GM12878 (cell line): ENCODE measurements at regions not wholly inside any gene's neighbourhood (a gene's known extent, or its start where the extent isn't known, plus 50 kb on each side); places are given as distances from the start of the nearest gene placed in this dataset.

Experiments
- ATAC-seq: fragments of 200-7000 bp; cut with Tn5 transposase; 3 replicates; pipeline ENCODE4 v1.9.1; 2020; ENCODE audit warnings: mild to moderate bottlenecking, moderate library complexity
- BruUV-seq: library from RNA; stranded (reverse); fragments of 400-500 nt; replicated peaks from 2 replicates; lab custom pipeline; 2021; lab: Mats Ljungman, UMichigan
- CTCF ChIA-PET: fragments of 300-600 bp; sonication (Branson Sonifier 250); formaldehyde crosslinking; extraction: SDS; loops from one replicate; lab custom pipeline; 2021; ENCODE audit warnings: inconsistent platforms; lab: Yijun Ruan, JAX
- POLR2A ChIA-PET: fragments of 350-600 bp; formaldehyde crosslinking; extraction: SDS; loops from one replicate; lab custom pipeline; 2021; ENCODE audit warnings: inconsistent platforms; lab: Charles Lee
- RAD21 ChIA-PET: fragments of 300-600 bp; sonication (Branson Sonifier 250); formaldehyde crosslinking; loops from one replicate; lab custom pipeline; 2023; ENCODE audit warnings: antibody characterized with exemption; ENCODE audit not compliant: unreplicated experiment; lab: Charles Lee
- SMC1A ChIA-PET: fragments of 300-600 bp; sonication (Branson Sonifier 250); formaldehyde crosslinking; loops from one replicate; lab custom pipeline; 2023; ENCODE audit not compliant: unreplicated experiment, uncharacterized antibody; lab: Charles Lee
- DNase-seq: peaks from one replicate; pipeline ENCODE4 v3.0.0-alpha.2; 2011; ENCODE audit warnings: low read depth, low spot score
- FAIRE-seq: peaks from 3 replicates; lab custom pipeline; 2011; peaks lifted over from hg19 to GRCh38; lab: Jason Lieb, UNC
- H2AFZ ChIP-seq: 2 replicates; pipeline ENCODE4 v1.6.0; 2011; ENCODE audit warnings: low read depth, low read length, control low read depth; ENCODE audit not compliant: control insufficient read depth
- H3K27ac ChIP-seq: 2 replicates; pipeline ENCODE4 v1.5.1; 2011; ENCODE audit warnings: control low read depth; ENCODE audit not compliant: control insufficient read depth, insufficient read depth
- H3K27me3 ChIP-seq, 2 experiments: replicated peaks in 1 of 2; 2 replicates each; pipeline versions ENCODE4 v1.6.0 to v1.6.1; 2011; ENCODE audit warnings: low read length in 1 of 2; ENCODE audit not compliant: control insufficient read depth in 2 of 2, insufficient read depth in 2 of 2
- H3K36me3 ChIP-seq, 2 experiments: 2 replicates each; pipeline ENCODE4 v1.5.1; 2011; ENCODE audit warnings: low read length in 1 of 2; ENCODE audit not compliant: control insufficient read depth in 2 of 2, insufficient read depth in 2 of 2
- H3K4me1 ChIP-seq: 2 replicates; pipeline ENCODE4 v1.6.1; 2011; ENCODE audit warnings: mild to moderate bottlenecking, low read length, moderate library complexity, mixed read lengths; ENCODE audit not compliant: control insufficient read depth, insufficient read depth
- H3K4me2 ChIP-seq: 2 replicates; pipeline ENCODE4 v1.6.0; 2011; ENCODE audit warnings: control low read depth; ENCODE audit not compliant: control insufficient read depth, insufficient read depth
- H3K4me3 ChIP-seq: fragments of 200-600 bp; sonication (generic); 2 replicates; pipeline ENCODE4 v1.5.1; 2016
- H3K79me2 ChIP-seq: 2 replicates; pipeline ENCODE4 v1.6.0; 2011; ENCODE audit warnings: low read length; ENCODE audit not compliant: control insufficient read depth, insufficient read depth
- H3K9ac ChIP-seq: 2 replicates; pipeline ENCODE4 v1.8.0; 2011; ENCODE audit warnings: low read length, control low read depth, mixed read lengths; ENCODE audit not compliant: control insufficient read depth, insufficient read depth
- H3K9me3 ChIP-seq: replicated peaks from 3 replicates; pipeline ENCODE4 v1.5.1; 2011; ENCODE audit warnings: mild to moderate bottlenecking, low read length; ENCODE audit not compliant: control insufficient read depth, insufficient read depth
- H4K20me1 ChIP-seq: 2 replicates; pipeline ENCODE4 v1.6.0; 2011; ENCODE audit not compliant: control insufficient read depth, insufficient read depth
- BCL11A ChIP-seq: IDR thresholded peaks from 2 replicates; pipeline ENCODE4 v1.6.1; 2011; ENCODE audit warnings: low read depth, low read length
- ZNF592 ChIP-seq: fragments of 450-650 bp; IDR thresholded peaks from 2 replicates; pipeline ENCODE4 v1.6.1; 2017; ENCODE audit warnings: mild to moderate bottlenecking, moderate library complexity
- WGBS: methylation state at CpG from one replicate; pipeline ENCODE4 v1.1.6; 2016; ENCODE audit warnings: low lambda C conversion rate; ENCODE audit not compliant: insufficient replicate concordance, insufficient coverage; ENCODE audit errors: missing lambda C conversion rate; 5-methylcytosine and 5-hydroxymethylcytosine counted together
- in situ Hi-C: fragments of 300-500 bp; cut with MboI; formaldehyde crosslinking; loops from 9 replicates; pipeline ENCODE4 v1.14.3; 2018; ENCODE audit warnings: mixed read lengths
- intact Hi-C: fragments of 100-400 bp; cut with micrococcal nuclease; formaldehyde crosslinking; loops from one replicate; pipeline ENCODE4 v1.14.2; 2022; ENCODE audit not compliant: unreplicated experiment
- TF ChIP-seq, protein P1 (sequence below): IDR thresholded peaks from 2 replicates; pipeline ENCODE4 v1.6.1; 2011; ENCODE audit warnings: low read depth, mild to moderate bottlenecking, low read length, moderate library complexity, borderline replicate concordance; ENCODE audit errors: extremely low read depth

GRCh38 chr1:240001177-240001740, 90.4 kb upstream of the FMN2 start:
- WGBS = 47% methylated on average over 7 of the region's 7 CpGs
- no peaks in the 10 kb centered on the region for H3K27me3 ChIP-seq
- H3K9me3 ChIP-seq = no peaks in the 10 kb centered on the region; the same call in 2 of the 3 replicates
- FAIRE-seq (no peak), ATAC-seq (no peak), DNase-seq (no peak)
- intact Hi-C loops = no loop called here
- BruUV-seq = no TSS peak
- in situ Hi-C loops = no loop called here
- no peak overlapping the region for H3K4me2 ChIP-seq
- no peaks in the 10 kb centered on the region for H3K36me3 ChIP-seq
- H3K9ac ChIP-seq = no peak overlapping the region
- no peak overlapping the region for H2AFZ ChIP-seq
- no peak overlapping the region for H3K4me3 ChIP-seq
- POLR2A ChIA-PET = no interaction called here
- SMC1A ChIA-PET = no interaction called here
- H3K4me1 ChIP-seq = no peaks in the 10 kb centered on the region
- H3K27ac ChIP-seq = no peak overlapping the region
- RAD21 ChIA-PET = no interaction called here
- CTCF ChIA-PET = interaction anchor here (2.1 kb wide), 1 partner anchor 50 kb away, joined by 5 read pairs; no protein-coding TSS in a partner anchor
- no peaks in the 10 kb centered on the region for H3K79me2 ChIP-seq
- TF ChIP-seq BCL11A (no peak), ZNF592 (no peak)
- TF ChIP-seq, protein P1, sequence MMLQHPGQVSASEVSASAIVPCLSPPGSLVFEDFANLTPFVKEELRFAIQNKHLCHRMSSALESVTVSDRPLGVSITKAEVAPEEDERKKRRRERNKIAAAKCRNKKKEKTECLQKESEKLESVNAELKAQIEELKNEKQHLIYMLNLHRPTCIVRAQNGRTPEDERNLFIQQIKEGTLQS = no peak
- no peaks in the 10 kb centered on the region for H4K20me1 ChIP-seq
